Esophagus muscularis mucosa (tissue), 3 donors: ENCODE measurements at regions not wholly inside any gene's neighbourhood (a gene's known extent, or its start where the extent isn't known, plus 50 kb on each side); places are given as distances from the start of the nearest gene placed in this dataset.

ENCODE experiments used
- POLR2AphosphoS5 ChIP-seq, 2 donors: sonication (generic); formaldehyde crosslinking; IDR thresholded peaks; one replicate each; pipeline ENCODE4 v1.6.1; 2017; ENCODE audit warnings: antibody characterized with exemption in 2 of 2
- TF ChIP-seq, protein P1 (sequence below), 3 experiments: fragments of 200-600 bp in 2 of 3; fragments of 450-650 bp in 1 of 3; sonication (generic) in 2 of 3; IDR thresholded peaks; one replicate each; pipeline ENCODE4 v1.5.1; 2017 to 2019; ENCODE audit warnings: antibody characterized with exemption in 3 of 3, mild to moderate bottlenecking in 2 of 3, moderate library complexity in 1 of 3

DNA sequence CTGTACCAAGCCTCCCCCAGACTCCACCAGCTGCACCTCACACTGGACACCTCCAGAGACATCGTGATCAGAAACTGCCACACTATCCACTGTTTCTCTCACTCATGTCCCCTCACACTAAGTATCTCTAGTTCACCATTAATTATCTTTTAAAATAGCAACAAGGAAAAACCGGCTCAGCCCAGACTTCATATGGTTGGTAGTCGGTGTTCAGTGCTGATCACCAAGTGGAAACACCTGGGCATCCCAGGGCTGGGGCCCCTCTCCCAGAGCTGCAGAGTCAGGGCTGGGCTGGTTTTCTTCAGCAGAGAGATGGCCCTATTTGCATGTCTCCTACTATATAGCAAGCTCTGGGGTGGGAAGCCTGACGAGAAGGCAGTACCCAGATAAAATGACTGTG lies 1140.0 kb downstream of the TMEM121 start:
- TF ChIP-seq, protein P1, sequence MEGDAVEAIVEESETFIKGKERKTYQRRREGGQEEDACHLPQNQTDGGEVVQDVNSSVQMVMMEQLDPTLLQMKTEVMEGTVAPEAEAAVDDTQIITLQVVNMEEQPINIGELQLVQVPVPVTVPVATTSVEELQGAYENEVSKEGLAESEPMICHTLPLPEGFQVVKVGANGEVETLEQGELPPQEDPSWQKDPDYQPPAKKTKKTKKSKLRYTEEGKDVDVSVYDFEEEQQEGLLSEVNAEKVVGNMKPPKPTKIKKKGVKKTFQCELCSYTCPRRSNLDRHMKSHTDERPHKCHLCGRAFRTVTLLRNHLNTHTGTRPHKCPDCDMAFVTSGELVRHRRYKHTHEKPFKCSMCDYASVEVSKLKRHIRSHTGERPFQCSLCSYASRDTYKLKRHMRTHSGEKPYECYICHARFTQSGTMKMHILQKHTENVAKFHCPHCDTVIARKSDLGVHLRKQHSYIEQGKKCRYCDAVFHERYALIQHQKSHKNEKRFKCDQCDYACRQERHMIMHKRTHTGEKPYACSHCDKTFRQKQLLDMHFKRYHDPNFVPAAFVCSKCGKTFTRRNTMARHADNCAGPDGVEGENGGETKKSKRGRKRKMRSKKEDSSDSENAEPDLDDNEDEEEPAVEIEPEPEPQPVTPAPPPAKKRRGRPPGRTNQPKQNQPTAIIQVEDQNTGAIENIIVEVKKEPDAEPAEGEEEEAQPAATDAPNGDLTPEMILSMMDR (IDR thresholded peaks at IDR 0.05) = no peak
- TF ChIP-seq POLR2AphosphoS5 (IDR thresholded peaks at IDR 0.05) = no peak
